T47D (cell line): ENCODE measurements at regions not wholly inside any gene's neighbourhood (a gene's known extent, or its start where the extent isn't known, plus 50 kb on each side); places are given as distances from the start of the nearest gene placed in this dataset.

Experiments used
- DNase-seq, 2 experiments: peaks; one replicate each; pipeline versions ENCODE4 v3.0.0 to v3.0.0-alpha.2; 2011 to 2012; ENCODE audit warnings: low read depth in 1 of 2, low spot score in 1 of 2
- JUND ChIP-seq: IDR thresholded peaks from 2 replicates; pipeline ENCODE4 v1.6.1; 2012; ENCODE audit warnings: low read depth
- in situ Hi-C: cut with HindIII; loops from 2 replicates; pipeline ENCODE4 v1.10.0; 2016; ENCODE audit warnings: low sequenced_read_pairs, low pct_unique_long_range_greater_than_20kb

GRCh38 chr12:85530456-85530855 is 250.4 kb downstream of the ALX1 start:
- TF ChIP-seq JUND: no peak
- in situ Hi-C loops: no loop called here
- DNase-seq: no peak

DNA sequence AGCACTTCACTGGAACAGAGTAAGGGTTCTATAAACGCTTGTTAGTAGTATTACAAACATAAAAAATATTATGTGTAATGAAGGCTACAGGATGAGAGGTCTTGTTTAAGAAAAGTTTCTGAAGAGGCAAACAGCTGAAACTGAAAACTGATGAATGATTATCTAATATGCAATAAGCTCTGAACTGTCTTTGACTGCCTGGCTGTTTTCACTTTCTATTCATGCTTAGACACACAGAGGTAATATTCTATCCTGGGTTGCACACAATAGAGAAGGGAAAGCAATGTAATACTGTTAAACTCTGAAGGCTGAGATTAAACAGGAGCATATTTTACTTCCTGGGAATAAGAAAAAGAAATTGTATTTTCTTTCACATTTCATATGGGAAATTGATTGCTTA is 251.3 kb downstream of the ALX1 start:
- no peak for TF ChIP-seq JUND
- DNase-seq: no peak
- in situ Hi-C loops: no loop called here

DNA sequence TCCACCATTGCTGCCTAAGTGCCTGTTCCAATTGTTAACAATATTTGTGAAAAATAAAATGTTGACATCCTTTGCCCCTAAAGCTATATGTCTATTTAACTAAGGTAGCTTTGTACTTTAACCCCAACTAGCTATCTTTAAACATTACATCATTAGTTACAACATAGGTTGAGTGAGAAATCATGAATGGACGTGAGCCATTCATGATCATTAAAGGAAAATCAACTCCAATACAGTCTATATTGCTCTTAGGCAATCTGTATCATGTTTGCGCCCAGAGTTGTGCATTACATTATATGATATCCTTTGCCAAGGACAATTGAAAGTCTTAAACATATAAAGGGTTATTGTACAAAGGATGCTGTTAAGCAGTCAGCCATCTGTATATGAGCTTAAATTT is 269.6 kb downstream of the ALX1 start:
- in situ Hi-C loops: no loop called here

DNA sequence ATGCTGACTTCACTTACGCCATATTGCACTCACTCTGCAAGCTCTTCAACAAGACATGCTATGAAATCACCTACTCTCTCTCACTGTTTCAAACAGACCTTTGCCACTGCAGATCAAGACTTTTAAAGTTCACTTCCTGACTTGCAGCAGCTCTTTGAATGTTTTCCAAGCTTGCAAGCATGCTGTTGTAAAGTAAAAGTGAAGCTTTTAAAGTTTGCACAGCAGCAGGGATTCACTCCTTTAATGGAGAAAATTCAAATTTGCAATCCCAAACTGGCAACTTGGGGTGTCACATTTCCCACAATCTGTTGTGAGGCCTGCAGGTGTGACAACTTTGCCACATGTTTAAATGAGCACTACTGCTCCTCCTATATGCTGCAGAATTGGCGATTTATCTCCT is 270.9 kb downstream of the ALX1 start:
- no peak for DNase-seq
- no peak for TF ChIP-seq JUND
- in situ Hi-C loops: no loop called here

More for the DNA sequence above, 269.6 kb downstream of the ALX1 start:
- no peak for DNase-seq
- TF ChIP-seq JUND: no peak

DNA sequence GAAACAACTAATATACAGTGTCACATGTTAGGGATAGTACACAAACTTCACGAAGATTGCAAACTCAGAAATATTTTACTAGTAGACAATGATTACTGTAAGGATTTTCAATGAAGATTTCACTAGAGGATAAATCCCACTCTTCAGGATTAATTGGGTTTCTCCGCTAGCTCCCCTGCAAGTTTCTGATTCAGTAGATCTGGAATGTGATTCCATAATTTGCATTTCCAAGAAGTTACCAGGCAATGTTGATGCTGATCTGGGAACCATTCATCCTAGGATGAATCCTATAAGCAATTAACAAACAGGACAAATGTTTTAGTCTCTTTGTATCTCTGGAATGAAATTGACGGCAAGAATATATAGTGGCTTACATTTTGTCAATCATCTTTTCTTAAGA is 272.4 kb downstream of the ALX1 start:
- TF ChIP-seq JUND: no peak
- in situ Hi-C loops: no loop called here
- DNase-seq: no peak

DNA sequence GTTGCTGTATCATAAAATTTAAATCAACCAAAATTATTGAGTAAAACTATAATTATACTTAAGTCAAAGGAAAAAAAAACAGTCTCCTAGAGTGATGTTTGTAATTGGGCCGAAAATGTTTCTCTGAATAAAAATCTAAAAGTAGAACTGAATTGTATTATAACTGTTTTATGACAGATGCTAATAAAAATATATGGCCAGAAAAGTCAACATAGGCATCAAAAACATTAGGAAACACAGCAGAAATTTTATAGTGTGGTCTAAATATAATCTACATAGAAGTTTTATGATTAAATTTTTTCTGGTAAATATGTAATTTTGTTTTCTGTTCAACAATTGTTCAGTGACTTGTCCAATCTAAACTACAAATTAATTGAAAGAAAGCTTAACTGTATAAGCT is 277.8 kb downstream of the ALX1 start:
- TF ChIP-seq JUND: no peak
- no peak for DNase-seq
- in situ Hi-C loops: no loop called here

- no peak for DNase-seq
- in situ Hi-C loops: no loop called here
- TF ChIP-seq JUND: no peak
Observed at GRCh38 chr12:85558684-85559083, 277.5 kb downstream of the RASSF9 start.

DNA sequence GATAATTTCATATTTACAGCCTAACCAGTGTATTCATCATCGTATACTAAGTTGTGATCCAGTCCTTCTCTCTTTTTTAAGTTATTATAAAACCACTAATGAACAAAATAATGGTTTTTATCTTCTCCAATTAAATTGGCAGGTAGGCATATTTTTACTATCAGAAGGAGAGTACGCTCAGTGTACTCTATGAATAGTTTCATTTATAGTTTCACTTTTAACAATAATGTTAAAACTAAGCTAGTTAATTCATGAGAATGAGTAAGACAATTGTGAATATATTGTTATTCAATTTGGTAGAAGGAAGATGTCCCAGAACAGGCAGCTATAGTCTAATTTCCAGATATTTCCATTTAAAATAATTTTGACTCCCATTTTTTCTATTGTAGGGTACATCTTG is 277.1 kb downstream of the RASSF9 start:
- in situ Hi-C loops: no loop called here
- TF ChIP-seq JUND: no peak
- DNase-seq: no peak

GRCh38 chr12:85559536-85559935 is 276.7 kb downstream of the RASSF9 start:
- TF ChIP-seq JUND: no peak
- DNase-seq: no peak
- in situ Hi-C loops: no loop called here

DNA sequence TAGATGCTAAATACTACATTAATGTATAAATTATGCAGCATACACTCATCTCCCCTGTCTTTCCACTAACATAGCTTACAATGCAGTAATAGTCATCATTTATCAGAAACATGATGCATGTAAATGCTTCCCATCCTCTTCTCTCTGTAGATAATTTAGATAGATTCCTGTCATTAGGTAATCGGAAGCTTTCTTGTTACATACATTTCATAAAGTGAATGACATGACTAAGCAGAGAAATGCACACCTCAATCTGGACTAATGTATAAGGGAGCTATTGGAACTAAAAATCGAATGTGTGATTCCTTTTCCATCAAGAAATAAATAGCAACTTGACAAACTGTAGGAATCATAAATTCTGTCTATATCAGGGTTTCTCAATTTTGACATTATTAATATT is 273.4 kb downstream of the RASSF9 start:
- DNase-seq: no peak
- in situ Hi-C loops: no loop called here
- TF ChIP-seq JUND: no peak

GRCh38 chr12:85564786-85565185 is 271.4 kb downstream of the RASSF9 start:
- no peak for DNase-seq
- no peak for TF ChIP-seq JUND
- in situ Hi-C loops: no loop called here

- DNase-seq: peak in 1 of 2 experiments; percentile 5
- no peak for TF ChIP-seq JUND
- in situ Hi-C loops: no loop called here
Observed at GRCh38 chr12:85568395-85569103, 267.7 kb downstream of the RASSF9 start.

- DNase-seq: no peak
- no peak for TF ChIP-seq JUND
- in situ Hi-C loops: no loop called here
Observed at GRCh38 chr12:85569261-85569660, 266.9 kb downstream of the RASSF9 start.

DNA sequence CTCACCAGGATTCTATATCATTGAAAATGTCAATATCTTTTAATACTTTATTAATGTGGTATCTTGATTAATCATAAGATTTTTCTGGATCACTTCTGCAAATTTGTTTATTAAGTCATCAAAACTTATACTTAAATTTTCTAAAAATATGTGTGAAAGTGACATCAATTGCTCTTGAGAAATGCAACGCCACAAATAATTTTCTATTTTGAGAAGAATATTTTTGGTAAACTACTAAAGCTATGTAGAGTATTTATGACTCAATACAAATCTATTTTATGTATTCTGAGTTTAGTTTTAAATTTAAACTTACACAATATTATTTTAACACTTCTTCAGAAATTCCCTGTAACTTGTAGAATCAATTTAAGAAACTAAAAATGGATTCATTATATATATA is 263.3 kb downstream of the RASSF9 start:
- in situ Hi-C loops: no loop called here
- no peak for DNase-seq
- TF ChIP-seq JUND: no peak
